Trophoblast cell (in vitro differentiated cells and primary cell): ENCODE measurements at regions not wholly inside any gene's neighbourhood (a gene's known extent, or its start where the extent isn't known, plus 50 kb on each side); places are given as distances from the start of the nearest gene placed in this dataset.

ENCODE experiments used
- DNase-seq, 2 donors: peaks; one replicate each; pipeline ENCODE4 v3.0.0-alpha.2; 2016
- H2AFZ ChIP-seq: 2 replicates; pipeline ENCODE4 v1.6.1; 2013; ENCODE audit warnings: low read length, moderate library complexity, mild to moderate bottlenecking; ENCODE audit not compliant: insufficient read depth, poor library complexity
- H2AK5ac ChIP-seq: 2 replicates; pipeline ENCODE4 v1.6.1; 2013; ENCODE audit warnings: mild to moderate bottlenecking, low read length
- H2BK120ac ChIP-seq: 2 replicates; pipeline ENCODE4 v1.6.1; 2013; ENCODE audit warnings: low read length, mild to moderate bottlenecking, moderate library complexity; ENCODE audit not compliant: insufficient read depth, poor library complexity
- H2BK12ac ChIP-seq: 2 replicates; pipeline ENCODE4 v1.6.1; 2013; ENCODE audit warnings: mild to moderate bottlenecking, low read length, moderate library complexity
- H2BK5ac ChIP-seq: 2 replicates; pipeline ENCODE4 v1.6.1; 2013; ENCODE audit warnings: low read length, low read depth, moderate library complexity, mild to moderate bottlenecking; ENCODE audit not compliant: poor library complexity
- H3K14ac ChIP-seq: 2 replicates; pipeline ENCODE4 v1.6.1; 2013; ENCODE audit warnings: mild to moderate bottlenecking, low read length
- H3K18ac ChIP-seq: 2 replicates; pipeline ENCODE4 v1.6.1; 2013; ENCODE audit warnings: mild to moderate bottlenecking, low read length
- H3K23ac ChIP-seq: 2 replicates; pipeline ENCODE4 v1.6.1; 2013; ENCODE audit warnings: low read length
- H3K27ac ChIP-seq: 2 replicates; pipeline ENCODE4 v1.5.1; 2013; ENCODE audit warnings: low read depth, mild to moderate bottlenecking, inconsistent platforms, low read length, moderate library complexity
- H3K27me3 ChIP-seq: 2 replicates; pipeline ENCODE4 v1.6.1; 2013; ENCODE audit warnings: inconsistent platforms, mild to moderate bottlenecking, low read length, moderate library complexity; ENCODE audit not compliant: insufficient read depth
- H3K36me3 ChIP-seq, 2 experiments: 1 replicate in 1 of 2; 2 replicates in 1 of 2; pipeline ENCODE4 v1.6.1; 2013; ENCODE audit warnings: low read length in 2 of 2, mild to moderate bottlenecking in 2 of 2, moderate library complexity in 1 of 2; ENCODE audit not compliant: insufficient read depth in 2 of 2, control insufficient read depth in 1 of 2
- H3K4ac ChIP-seq: 2 replicates; pipeline ENCODE4 v1.6.1; 2013; ENCODE audit warnings: low read depth, mild to moderate bottlenecking, low read length, moderate library complexity
- H3K4me1 ChIP-seq, 2 experiments: 1 replicate in 1 of 2; 2 replicates in 1 of 2; pipeline ENCODE4 v1.6.1; 2013; ENCODE audit warnings: low read length in 2 of 2, mild to moderate bottlenecking in 2 of 2, moderate library complexity in 1 of 2; ENCODE audit not compliant: insufficient read depth in 2 of 2, control insufficient read depth in 1 of 2
- H3K4me2 ChIP-seq: 2 replicates; pipeline ENCODE4 v1.6.1; 2013; ENCODE audit warnings: inconsistent platforms, mild to moderate bottlenecking, low read length, moderate library complexity
- H3K4me3 ChIP-seq: 2 replicates; pipeline ENCODE4 v1.5.1; 2013; ENCODE audit warnings: mild to moderate bottlenecking, low read depth, low read length, inconsistent platforms
- H3K79me1 ChIP-seq: one replicate; pipeline ENCODE4 v1.6.1; 2013; ENCODE audit warnings: low read length
- H3K79me2 ChIP-seq: 2 replicates; pipeline ENCODE4 v1.6.1; 2013; ENCODE audit warnings: low read length, mild to moderate bottlenecking; ENCODE audit not compliant: control insufficient read depth, insufficient read depth, poor library complexity
- H3K9ac ChIP-seq: 2 replicates; pipeline ENCODE4 v1.6.1; 2013; ENCODE audit warnings: mild to moderate bottlenecking, low read length
- H3K9me3 ChIP-seq: 2 replicates; pipeline ENCODE4 v1.6.1; 2013; ENCODE audit warnings: low read depth, mild to moderate bottlenecking, control low read depth, inconsistent platforms, low read length; ENCODE audit not compliant: insufficient read depth
- H4K12ac ChIP-seq: 2 replicates; pipeline ENCODE4 v1.6.1; 2013; ENCODE audit warnings: low read depth, mild to moderate bottlenecking, low read length, moderate library complexity
- H4K8ac ChIP-seq: 2 replicates; pipeline ENCODE4 v1.6.1; 2013; ENCODE audit warnings: low read depth, mild to moderate bottlenecking, low read length, moderate library complexity
- H4K91ac ChIP-seq: one replicate; pipeline ENCODE4 v1.6.1; 2013; ENCODE audit warnings: low read depth, mild to moderate bottlenecking, low read length, moderate library complexity
- WGBS: extraction: QIAGEN DNeasy Blood & Tissue Kit; methylation state at CpG from one replicate; pipeline ENCODE4 v1.1.7; 2013; ENCODE audit warnings: missing lambda C conversion rate; ENCODE audit not compliant: insufficient read length, insufficient coverage; ENCODE audit errors: extremely low coverage; 5-methylcytosine and 5-hydroxymethylcytosine counted together

GRCh38 chr1:43034778-43035177 lies 76.1 kb upstream of the SLC2A1 start:
- H3K36me3 ChIP-seq: no peaks in the 10 kb centered on the region
- H3K9ac ChIP-seq: no peak overlapping the region
- no peak overlapping the region for H3K4ac ChIP-seq
- H2BK5ac ChIP-seq: no peak overlapping the region
- H2AK5ac ChIP-seq: no peak overlapping the region
- H2AFZ ChIP-seq: no peak overlapping the region
- peak overlapping the region; percentile 27 for H2BK12ac ChIP-seq
- no peaks in the 10 kb centered on the region for H3K27me3 ChIP-seq
- H4K8ac ChIP-seq: no peak overlapping the region
- no peak overlapping the region for H2BK120ac ChIP-seq
- H3K9me3 ChIP-seq: no peaks in the 10 kb centered on the region
- no peak overlapping the region for H3K18ac ChIP-seq
- WGBS: no CpG with 5 or more reads among the region's 4 CpGs
- no peak overlapping the region for H3K27ac ChIP-seq
- H3K4me3 ChIP-seq: no peak overlapping the region
- no peak overlapping the region for H4K12ac ChIP-seq
- H3K4me2 ChIP-seq: no peak overlapping the region
- H4K91ac ChIP-seq: peak overlapping the region; percentile 10
- H3K79me1 ChIP-seq: peaks cover 7% of the 10 kb centered on the region
- H3K79me2 ChIP-seq: peaks cover 2% of the 10 kb centered on the region
- H3K4me1 ChIP-seq: peaks cover 5 to 8% of the 10 kb centered on the region in 2 experiments
- no peak overlapping the region for H3K23ac ChIP-seq
- DNase-seq: no peak
- H3K14ac ChIP-seq: no peak overlapping the region

- no peak overlapping the region for H3K4ac ChIP-seq
- H2AK5ac ChIP-seq: no peak overlapping the region
- no peak overlapping the region for H3K14ac ChIP-seq
- no peaks in the 10 kb centered on the region for H3K36me3 ChIP-seq
- H4K8ac ChIP-seq: no peak overlapping the region
- no peak overlapping the region for H3K23ac ChIP-seq
- H3K9ac ChIP-seq: no peak overlapping the region
- H2BK5ac ChIP-seq: no peak overlapping the region
- H4K12ac ChIP-seq: no peak overlapping the region
- no peaks in the 10 kb centered on the region for H3K9me3 ChIP-seq
- H3K27ac ChIP-seq: no peak overlapping the region
- H3K27me3 ChIP-seq: no peaks in the 10 kb centered on the region
- peaks cover 5 to 8% of the 10 kb centered on the region in 2 experiments for H3K4me1 ChIP-seq
- no peak overlapping the region for H2AFZ ChIP-seq
- H4K91ac ChIP-seq: peak overlapping the region; percentile 7
- no peak overlapping the region for H3K4me3 ChIP-seq
- H3K79me1 ChIP-seq: peaks cover 5% of the 10 kb centered on the region
- WGBS: no CpG with 5 or more reads among the region's 3 CpGs
- H3K79me2 ChIP-seq: peaks cover 2% of the 10 kb centered on the region
- peak overlapping the region; percentile 53 for H2BK12ac ChIP-seq
- DNase-seq: no peak
- no peak overlapping the region for H2BK120ac ChIP-seq
- no peak overlapping the region for H3K18ac ChIP-seq
- H3K4me2 ChIP-seq: no peak overlapping the region
These were observed 75.6 kb upstream of the SLC2A1 start for GRCh38 chr1:43034195-43034658.

GRCh38 chr1:43031316-43032203 lies 72.9 kb upstream of the SLC2A1 start:
- Histone ChIP-seq H3K27ac (no peak overlapping the region), H3K27me3 (no peaks in the 10 kb centered on the region)
- no CpG with 5 or more reads among the region's 14 CpGs for WGBS

GRCh38 chr1:43024905-43025304 lies 66.2 kb upstream of the SLC2A1 start:
- Histone ChIP-seq H3K36me3 (no peaks in the 10 kb centered on the region), H3K4me2 (no peak overlapping the region), H3K27ac (no peak overlapping the region), H3K14ac (no peak overlapping the region), H3K9me3 (no peaks in the 10 kb centered on the region), H3K79me2 (no peaks in the 10 kb centered on the region), H2AK5ac (no peak overlapping the region), H2BK120ac (no peak overlapping the region), H4K8ac (no peak overlapping the region), H3K4me3 (no peak overlapping the region), H3K4me1 (no peaks in the 10 kb centered on the region), H3K4ac (no peak overlapping the region), H3K79me1 (peaks cover 1% of the 10 kb centered on the region), H2BK12ac (no peak overlapping the region), H4K12ac (no peak overlapping the region), H4K91ac (no peak overlapping the region), H2BK5ac (no peak overlapping the region), H3K23ac (no peak overlapping the region), H3K27me3 (no peaks in the 10 kb centered on the region), H2AFZ (no peak overlapping the region), H3K9ac (no peak overlapping the region), H3K18ac (no peak overlapping the region)
- DNase-seq: no peak
- no CpG with 5 or more reads among the region's 7 CpGs for WGBS

More at GRCh38 chr1:43031316-43032203, 72.9 kb upstream of the SLC2A1 start:
- Histone ChIP-seq H2AFZ (no peak overlapping the region), H4K91ac (peak overlapping the region; percentile 30), H3K9ac (no peak overlapping the region), H3K79me1 (peaks cover 4% of the 10 kb centered on the region), H2AK5ac (no peak overlapping the region), H2BK120ac (peak overlapping the region; percentile 8), H2BK12ac (peak overlapping the region; percentile 67), H3K4me3 (no peak overlapping the region), H3K18ac (no peak overlapping the region), H4K12ac (no peak overlapping the region), H3K4ac (no peak overlapping the region), H2BK5ac (no peak overlapping the region), H3K9me3 (no peaks in the 10 kb centered on the region), H3K4me1 (peaks cover 5 to 8% of the 10 kb centered on the region in 2 experiments), H4K8ac (peak overlapping the region; percentile 17), H3K79me2 (no peaks in the 10 kb centered on the region), H3K4me2 (no peak overlapping the region), H3K23ac (no peak overlapping the region), H3K36me3 (no peaks in the 10 kb centered on the region), H3K14ac (no peak overlapping the region)
- DNase-seq: peak; percentile 89 to 98
